ENCODE measurements at regions not wholly inside any gene's neighbourhood (a gene's known extent, or its start where the extent isn't known, plus 50 kb on each side); places are given as distances from the start of the nearest gene placed in this dataset.

- ChIA-PET CTCF (no interaction called here), POLR2A (no interaction called here)
- Histone ChIP-seq H3K27me3 (replicated peaks; ENCODE audit: control insufficient read depth, insufficient read depth, low read length) (no peaks in the 10 kb centered on the region), H3K4me1 (no peaks in the 10 kb centered on the region), H3K9me3 (no peaks in the 10 kb centered on the region), H3K4me3 (ENCODE audit: low read depth, low read length) (no peak overlapping the region), H3K36me3 (ENCODE audit: control insufficient read depth, insufficient read depth, low read length) (no peaks in the 10 kb centered on the region)
- Mint-ChIP-seq H3K4me1 (ENCODE audit: low read depth, unreplicated experiment) (no peaks in the 10 kb centered on the region), H3K27ac (ENCODE audit: unreplicated experiment) (no peak overlapping the region), H3K27me3 (ENCODE audit: insufficient read depth, unreplicated experiment) (no peaks in the 10 kb centered on the region), H3K36me3 (ENCODE audit: insufficient read depth, unreplicated experiment) (no peaks in the 10 kb centered on the region), H3K4me3 (ENCODE audit: unreplicated experiment) (no peak overlapping the region), H3K9me3 (ENCODE audit: unreplicated experiment) (no peaks in the 10 kb centered on the region)
- DNase-seq: no peak
- no TSS peak for BruUV-seq (replicated peaks)
- intact Hi-C loops (cut with micrococcal nuclease; ENCODE audit: unreplicated experiment): no loop called here
- no peak for TF ChIP-seq CTCF (IDR thresholded peaks at IDR 0.05; ENCODE audit: insufficient read depth in 1 of 2, low read depth in 1 of 2, low read length in 1 of 2, severe bottlenecking in 1 of 2, unreplicated experiment in 1 of 2)
Measured at GRCh38 chr4:12028258-12028657, 599.6 kb upstream of the HS3ST1 start.

GRCh38 chr4:12022409-12022808 lies 593.7 kb upstream of the HS3ST1 start:
- no peak overlapping the region for H3K4me3 Mint-ChIP-seq (ENCODE audit: unreplicated experiment)
- no peaks in the 10 kb centered on the region for H3K36me3 Mint-ChIP-seq (ENCODE audit: insufficient read depth, unreplicated experiment)
- no peaks in the 10 kb centered on the region for H3K4me1 ChIP-seq
- intact Hi-C loops (cut with micrococcal nuclease; ENCODE audit: unreplicated experiment): no loop called here
- H3K4me3 ChIP-seq (ENCODE audit: low read depth, low read length): no peak overlapping the region
- TF ChIP-seq CTCF (IDR thresholded peaks at IDR 0.05; ENCODE audit: insufficient read depth in 1 of 2, low read depth in 1 of 2, low read length in 1 of 2, severe bottlenecking in 1 of 2, unreplicated experiment in 1 of 2): no peak
- no peak for DNase-seq
- POLR2A ChIA-PET: no interaction called here
- H3K36me3 ChIP-seq (ENCODE audit: control insufficient read depth, insufficient read depth, low read length): no peaks in the 10 kb centered on the region
- H3K27ac Mint-ChIP-seq (ENCODE audit: unreplicated experiment): no peak overlapping the region
- H3K27me3 Mint-ChIP-seq (ENCODE audit: insufficient read depth, unreplicated experiment): no peaks in the 10 kb centered on the region
- H3K9me3 ChIP-seq: peaks cover 2% of the 10 kb centered on the region; the same call in 1 of the 2 replicates
- H3K27me3 ChIP-seq (replicated peaks; ENCODE audit: control insufficient read depth, insufficient read depth, low read length): no peaks in the 10 kb centered on the region
- CTCF ChIA-PET: no interaction called here
- BruUV-seq (replicated peaks): no TSS peak
- H3K9me3 Mint-ChIP-seq (ENCODE audit: unreplicated experiment): peaks cover 19% of the 10 kb centered on the region
- H3K4me1 Mint-ChIP-seq (ENCODE audit: low read depth, unreplicated experiment): no peaks in the 10 kb centered on the region

GRCh38 chr4:12016729-12017128 lies 588.0 kb upstream of the HS3ST1 start:
- no TSS peak for BruUV-seq (replicated peaks)
- H3K27me3 ChIP-seq (replicated peaks; ENCODE audit: control insufficient read depth, insufficient read depth, low read length): no peaks in the 10 kb centered on the region
- Mint-ChIP-seq H3K27ac (ENCODE audit: unreplicated experiment) (no peak overlapping the region), H3K27me3 (ENCODE audit: insufficient read depth, unreplicated experiment) (no peaks in the 10 kb centered on the region), H3K9me3 (ENCODE audit: unreplicated experiment) (peaks cover 19% of the 10 kb centered on the region), H3K4me1 (ENCODE audit: low read depth, unreplicated experiment) (no peaks in the 10 kb centered on the region), H3K36me3 (ENCODE audit: insufficient read depth, unreplicated experiment) (no peaks in the 10 kb centered on the region), H3K4me3 (ENCODE audit: unreplicated experiment) (no peak overlapping the region)
- intact Hi-C loops (cut with micrococcal nuclease; ENCODE audit: unreplicated experiment): no loop called here
- peaks cover 2% of the 10 kb centered on the region; the same call in 1 of the 2 replicates for H3K9me3 ChIP-seq
- H3K4me1 ChIP-seq: no peaks in the 10 kb centered on the region
- ChIA-PET CTCF (no interaction called here), POLR2A (no interaction called here)
- no peak overlapping the region for H3K4me3 ChIP-seq (ENCODE audit: low read depth, low read length)
- no peaks in the 10 kb centered on the region for H3K36me3 ChIP-seq (ENCODE audit: control insufficient read depth, insufficient read depth, low read length)
- no peak for TF ChIP-seq CTCF (IDR thresholded peaks at IDR 0.05; ENCODE audit: insufficient read depth in 1 of 2, low read depth in 1 of 2, low read length in 1 of 2, severe bottlenecking in 1 of 2, unreplicated experiment in 1 of 2)
- no peak for DNase-seq

All from Caco-2 (cell line).